Esophagus mucosa (tissue), 1 donor: ENCODE measurements at regions not wholly inside any gene's neighbourhood (a gene's known extent, or its start where the extent isn't known, plus 50 kb on each side); places are given as distances from the start of the nearest gene placed in this dataset.
"Not testable (repeated sequence)": the region's sequence is repeated elsewhere in the genome, so short reads cannot be mapped to it uniquely, and the experiment has no call there.

Experiments
- ATAC-seq: fragments of 200-7000 bp; cut with Tn5 transposase; one replicate; pipeline ENCODE4 v1.9.1; 2020
- donor health status: DM: yes; HTN: yes; CAD: no.

DNA sequence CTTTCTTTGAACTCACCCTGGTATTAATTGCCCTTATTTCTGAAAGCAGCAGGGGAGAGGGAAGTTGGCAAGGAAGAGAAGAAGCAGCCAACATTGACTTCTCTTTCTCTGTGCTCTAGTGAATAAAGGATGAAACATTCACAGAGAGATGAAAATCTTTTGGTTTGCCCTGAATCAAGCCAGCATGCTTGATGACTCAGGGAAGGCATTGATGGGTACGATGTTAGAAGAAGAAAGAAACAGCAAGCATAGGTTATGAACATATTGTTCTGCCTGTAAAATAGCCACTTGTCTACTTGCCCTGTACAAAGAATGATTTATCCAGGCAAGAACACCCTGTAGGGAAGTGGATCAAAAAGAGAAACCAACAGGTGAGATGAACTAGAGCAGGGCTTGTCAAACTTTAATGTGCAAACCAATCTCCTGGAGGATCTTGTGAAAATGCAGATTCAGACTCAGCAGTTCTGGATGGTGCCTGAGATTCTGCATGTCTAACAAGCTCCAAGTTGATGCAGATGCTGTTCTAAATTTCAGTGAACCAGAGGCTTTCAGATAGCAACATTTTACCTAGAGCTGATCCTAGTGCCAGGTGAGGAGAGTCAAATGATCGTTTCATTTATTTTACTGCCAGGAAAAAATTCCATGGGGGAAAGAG, 586.6 kb upstream of the TLE4 start:
- no peak for ATAC-seq

DNA sequence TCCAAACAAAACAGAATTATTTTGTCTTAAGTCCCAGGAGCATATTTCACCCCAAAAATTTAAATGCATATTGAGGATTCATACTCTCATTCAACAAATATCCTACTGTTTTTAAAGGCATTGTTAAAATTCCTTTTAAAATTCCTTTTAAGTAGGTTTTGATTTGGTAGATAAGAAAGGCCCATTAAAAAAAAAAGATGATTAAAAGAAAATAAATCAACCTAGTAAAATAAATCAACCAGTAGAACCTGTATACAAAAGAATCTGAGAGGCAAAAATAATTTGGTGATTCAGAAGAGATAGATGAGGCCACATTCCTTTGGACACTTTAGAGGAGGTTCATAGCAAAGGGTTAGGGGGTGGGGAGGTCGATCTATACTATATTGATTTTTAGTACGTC, 585.3 kb upstream of the TLE4 start:
- ATAC-seq = no peak

GRCh38 chr9:78989031-78989658, 582.6 kb upstream of the TLE4 start:
- ATAC-seq = no peak

- no peak for ATAC-seq
Measured at GRCh38 chr9:78994471-78994870, 577.3 kb upstream of the TLE4 start.

GRCh38 chr9:78994974-78995373, 576.8 kb upstream of the TLE4 start:
- ATAC-seq = not testable (repeated sequence)

GRCh38 chr9:78997296-78997695, 574.5 kb upstream of the TLE4 start:
- ATAC-seq = no peak

- ATAC-seq = no peak
Measured at GRCh38 chr9:79000230-79001002, 571.3 kb upstream of the TLE4 start.

- ATAC-seq = no peak
Measured at GRCh38 chr9:79001012-79001411, 570.8 kb upstream of the TLE4 start.

GRCh38 chr9:79003514-79003913, 568.3 kb upstream of the TLE4 start:
- no peak for ATAC-seq

- no peak for ATAC-seq
Measured at GRCh38 chr9:79004032-79004431, 567.7 kb upstream of the TLE4 start.

DNA sequence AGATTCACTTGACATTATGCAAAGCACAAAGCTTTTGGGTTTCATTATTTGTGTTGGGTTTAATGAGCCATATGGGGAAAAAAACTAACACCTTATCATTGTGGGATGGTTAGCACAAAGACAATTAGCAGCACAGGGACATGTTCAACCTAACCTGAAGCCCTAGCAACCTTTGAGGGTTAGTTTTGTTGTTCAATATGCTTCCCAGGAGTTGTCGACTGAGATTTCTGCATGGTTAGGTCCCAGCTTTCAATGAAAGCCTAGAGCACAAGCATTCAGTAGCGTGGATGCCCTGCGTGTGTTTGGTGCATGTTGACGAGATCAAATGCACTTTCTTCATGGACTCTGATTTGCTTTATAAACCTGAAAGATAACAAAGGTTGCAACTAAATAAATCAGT, 565.2 kb upstream of the TLE4 start:
- ATAC-seq = no peak

DNA sequence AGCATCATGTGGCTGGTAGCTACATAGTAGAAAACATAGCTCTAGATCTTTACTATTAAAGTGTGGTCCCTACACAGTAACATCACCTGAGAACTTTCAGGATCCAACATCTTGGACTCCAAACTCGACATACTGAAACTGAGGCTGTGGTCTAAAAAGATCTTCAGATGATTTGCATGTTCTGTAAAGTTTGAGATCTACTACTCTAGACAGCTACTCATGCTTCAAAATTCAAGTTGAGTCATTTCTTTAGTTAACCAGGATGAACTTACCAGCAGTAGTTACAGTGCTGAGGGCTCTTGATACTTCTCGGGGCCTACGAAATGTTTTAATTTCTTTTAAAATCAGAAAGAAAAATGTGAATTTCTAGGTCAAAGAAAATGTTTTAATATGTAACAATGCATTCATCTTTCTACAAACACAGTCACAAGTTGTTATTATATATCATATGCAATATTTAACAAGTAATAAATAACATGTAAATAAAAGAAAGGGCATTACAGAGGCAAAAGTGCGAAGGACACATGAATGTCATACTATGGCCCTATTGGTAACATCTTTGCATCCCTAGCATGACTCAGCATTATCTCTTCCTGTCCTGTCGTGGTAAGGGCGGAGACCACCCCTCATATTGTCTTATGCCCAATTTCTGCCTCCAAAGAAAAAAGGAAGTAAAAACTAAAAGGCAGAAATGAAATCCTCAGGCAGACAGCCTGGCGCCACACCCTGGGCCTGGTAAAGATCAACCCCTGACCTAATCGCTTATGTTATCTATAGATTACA, 563.9 kb upstream of the TLE4 start:
- ATAC-seq = no peak

DNA sequence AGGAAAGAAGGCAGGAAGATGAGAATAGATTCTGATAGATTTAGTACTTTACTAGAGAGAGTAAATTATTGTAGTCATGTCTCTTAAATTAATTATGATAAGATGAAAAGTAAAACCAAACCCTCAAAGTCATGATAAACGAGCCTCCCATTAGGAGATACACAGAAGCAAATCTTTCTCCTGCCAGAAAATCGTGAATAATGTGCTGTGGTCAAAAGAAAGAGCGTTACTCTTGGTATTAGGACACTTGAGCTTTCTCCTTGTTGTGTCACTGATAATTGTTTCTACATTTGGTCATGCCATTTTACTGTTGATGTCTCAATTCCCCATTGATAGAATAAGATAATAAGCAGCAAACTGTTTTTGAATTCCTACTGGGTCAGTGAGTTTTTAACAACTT, 562.8 kb upstream of the TLE4 start:
- no peak for ATAC-seq

DNA sequence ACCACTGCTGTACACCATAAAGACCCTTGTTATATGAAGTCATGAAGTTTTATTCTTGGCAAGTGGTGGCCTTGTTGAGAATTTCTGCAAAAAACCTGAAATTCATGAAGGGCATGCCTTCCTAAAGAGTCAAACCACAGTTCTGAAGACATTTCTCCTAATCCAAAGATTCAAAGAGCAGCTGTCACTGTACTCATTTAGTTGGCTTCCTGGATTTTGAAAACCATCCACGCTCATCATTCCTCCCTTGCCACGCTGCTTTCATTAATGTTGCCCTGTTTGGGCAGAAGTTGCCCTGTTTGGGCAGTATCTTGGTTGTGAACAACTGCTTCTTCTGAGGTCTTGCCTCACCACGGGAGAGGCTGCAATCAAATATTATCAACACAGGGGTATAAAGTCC, 560.3 kb upstream of the TLE4 start:
- ATAC-seq = no peak

DNA sequence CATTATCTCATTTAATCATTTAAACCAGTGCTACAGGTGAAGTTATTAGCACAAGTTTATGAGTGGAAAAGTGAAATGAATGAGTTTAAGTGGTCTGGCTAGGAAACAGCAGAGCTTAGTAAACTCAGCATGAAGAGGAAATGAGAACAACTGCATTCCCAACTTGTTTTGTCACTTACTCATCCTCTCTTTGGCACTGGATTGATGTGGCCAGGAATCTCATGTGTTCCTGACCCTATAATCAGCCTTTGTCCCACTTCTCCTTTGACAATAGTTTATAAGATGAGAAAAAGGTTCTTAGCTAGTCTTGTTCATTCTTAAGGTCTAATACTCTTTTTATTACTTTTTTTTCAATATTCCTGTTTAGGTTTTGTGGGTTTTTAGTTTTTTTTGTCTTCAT, 559.2 kb upstream of the TLE4 start:
- ATAC-seq = no peak

GRCh38 chr9:79013715-79014610, 557.8 kb upstream of the TLE4 start:
- ATAC-seq = no peak

GRCh38 chr9:79014929-79015699, 556.7 kb upstream of the TLE4 start:
- no peak for ATAC-seq

GRCh38 chr9:79015951-79016350, 555.8 kb upstream of the TLE4 start:
- ATAC-seq = no peak

- no peak for ATAC-seq
Measured at GRCh38 chr9:79020276-79020675, 551.5 kb upstream of the TLE4 start.

- no peak for ATAC-seq
Measured at GRCh38 chr9:79021084-79021483, 550.7 kb upstream of the TLE4 start.

- peak; percentile 41 for ATAC-seq
Measured at GRCh38 chr9:79023134-79023580, 548.6 kb upstream of the TLE4 start.
